ENCODE measurements at regions not wholly inside any gene's neighbourhood (a gene's known extent, or its start where the extent isn't known, plus 50 kb on each side); places are given as distances from the start of the nearest gene placed in this dataset.

- DNase-seq (ENCODE audit: low spot score) (no peak), ATAC-seq (no peak)
- intact Hi-C loops (cut with DNase I) = no loop called here
Observed at GRCh38 chr6:92848901-92849300, 570.5 kb downstream of the EPHA7 start.

DNA sequence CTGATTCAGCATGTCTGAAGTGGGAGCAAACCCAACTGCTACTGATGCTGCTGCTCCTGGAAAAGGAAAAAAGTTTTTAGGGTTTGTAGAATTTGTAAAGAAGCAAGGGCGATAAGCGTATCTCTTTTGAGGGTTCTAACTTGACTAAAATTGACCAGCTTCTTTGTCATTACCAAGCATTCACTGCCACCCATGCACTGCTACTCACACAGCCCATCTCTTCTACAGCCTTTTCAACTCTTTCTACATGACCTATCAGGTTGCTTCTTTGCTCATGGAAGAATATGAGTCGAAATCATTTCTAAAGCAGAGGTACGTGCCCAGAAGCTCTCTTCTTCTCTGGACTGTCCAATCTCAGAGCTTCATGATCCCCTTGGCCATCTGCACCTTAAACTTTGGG is 570.9 kb downstream of the EPHA7 start:
- no peak for DNase-seq (ENCODE audit: low spot score)
- intact Hi-C loops (cut with DNase I) = no loop called here
- ATAC-seq = no peak

- ATAC-seq (no peak), DNase-seq (ENCODE audit: low spot score) (no peak)
- intact Hi-C loops (cut with DNase I) = no loop called here
Observed at GRCh38 chr6:92847988-92848387, 571.4 kb downstream of the EPHA7 start.

GRCh38 chr6:92840246-92840930 is 579.0 kb downstream of the EPHA7 start:
- ATAC-seq = no peak
- no peak for DNase-seq (ENCODE audit: low spot score)
- intact Hi-C loops (cut with DNase I) = no loop called here

GRCh38 chr6:92828788-92829187 is 590.6 kb downstream of the EPHA7 start:
- ATAC-seq = no peak
- no peak for DNase-seq (ENCODE audit: low spot score)
- intact Hi-C loops (cut with DNase I) = no loop called here

DNA sequence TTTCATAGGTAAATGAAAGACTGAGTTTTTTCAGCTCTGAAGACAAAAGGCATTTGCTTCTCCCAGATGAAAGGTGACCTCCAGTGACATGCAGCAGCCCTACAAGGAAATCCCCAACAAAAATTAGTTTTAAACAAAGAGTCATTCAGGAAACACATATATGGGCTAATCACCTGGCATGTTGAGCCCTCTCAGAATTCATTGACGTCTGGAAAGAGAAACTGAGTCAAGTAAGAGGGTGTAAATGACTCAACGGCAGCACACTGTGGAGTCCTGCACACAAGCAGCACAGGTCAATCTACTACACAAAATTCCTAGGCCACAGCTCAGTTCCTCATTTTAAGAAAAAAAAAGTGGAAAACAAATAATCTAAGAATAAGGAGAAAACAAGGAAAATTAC is 592.3 kb downstream of the EPHA7 start:
- no peak for ATAC-seq

DNA sequence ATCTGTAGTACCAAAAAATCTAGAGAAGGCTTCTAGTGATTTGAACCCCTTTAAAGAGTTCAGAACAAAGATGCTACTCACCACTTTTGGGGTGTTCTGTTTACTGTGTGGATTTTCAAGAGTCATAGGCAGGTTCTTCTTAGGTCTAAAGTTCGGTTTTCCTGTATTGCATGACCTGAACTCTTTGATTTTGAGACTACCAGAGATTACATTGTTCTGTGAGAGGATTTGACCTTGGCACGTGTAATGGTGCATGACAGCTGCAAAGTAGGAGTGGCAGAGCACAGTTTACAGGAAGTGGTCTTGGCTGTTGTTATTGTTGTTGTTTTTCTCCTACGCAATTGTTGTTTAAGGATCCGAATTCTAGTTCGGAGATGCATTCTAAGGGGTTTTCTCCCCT is 592.7 kb downstream of the EPHA7 start:
- DNase-seq (ENCODE audit: low spot score) = no peak
- intact Hi-C loops (cut with DNase I) = no loop called here
- ATAC-seq = no peak

More for the DNA sequence above, 592.3 kb downstream of the EPHA7 start:
- intact Hi-C loops (cut with DNase I) = no loop called here
- no peak for DNase-seq (ENCODE audit: low spot score)

- ATAC-seq (no peak), DNase-seq (ENCODE audit: low spot score) (no peak)
- intact Hi-C loops (cut with DNase I) = no loop called here
Observed at GRCh38 chr6:92822222-92822621, 597.1 kb downstream of the EPHA7 start.

- DNase-seq (ENCODE audit: low spot score) (no peak), ATAC-seq (no peak)
- intact Hi-C loops (cut with DNase I) = no loop called here
Observed at GRCh38 chr6:92820601-92821000, 598.8 kb downstream of the EPHA7 start.

GRCh38 chr6:92810913-92811312 is 608.4 kb downstream of the EPHA7 start:
- DNase-seq (ENCODE audit: low spot score) (no peak), ATAC-seq (no peak)
- intact Hi-C loops (cut with DNase I) = no loop called here

- intact Hi-C loops (cut with DNase I) = no loop called here
- DNase-seq (ENCODE audit: low spot score) (no peak), ATAC-seq (no peak)
Observed at GRCh38 chr6:92806254-92806653, 613.1 kb downstream of the EPHA7 start.

- ATAC-seq = no peak
- intact Hi-C loops (cut with DNase I) = no loop called here
- DNase-seq (ENCODE audit: low spot score) = no peak
Observed at GRCh38 chr6:92791403-92791802, 628.0 kb downstream of the EPHA7 start.

GRCh38 chr6:92790381-92790780 is 629.0 kb downstream of the EPHA7 start:
- intact Hi-C loops (cut with DNase I) = no loop called here

GRCh38 chr6:92784235-92784634 is 635.1 kb downstream of the EPHA7 start:
- ATAC-seq (no peak), DNase-seq (ENCODE audit: low spot score) (no peak)
- intact Hi-C loops (cut with DNase I) = no loop called here

More at GRCh38 chr6:92790381-92790780, 629.0 kb downstream of the EPHA7 start:
- DNase-seq (ENCODE audit: low spot score) (no peak), ATAC-seq (no peak)

DNA sequence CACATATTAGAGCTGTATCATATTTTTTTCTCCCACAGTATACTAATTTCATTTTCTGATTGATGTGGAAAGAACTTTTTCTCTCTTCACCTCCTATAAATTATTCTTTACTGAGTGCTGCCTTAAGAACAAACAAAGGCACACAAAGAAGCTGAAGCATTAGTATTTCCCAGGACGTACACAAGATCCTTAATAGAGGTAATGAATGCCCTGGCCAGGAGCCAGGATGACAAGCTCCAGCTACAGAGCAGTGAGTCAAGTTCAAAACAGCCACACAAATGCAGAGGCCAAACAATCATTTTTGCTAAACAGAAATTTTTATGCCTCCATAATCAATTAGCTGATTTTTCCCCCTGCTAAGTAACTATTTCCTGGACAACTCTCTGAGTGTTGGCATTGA is 639.6 kb downstream of the EPHA7 start:
- no peak for ATAC-seq
- DNase-seq (ENCODE audit: low spot score) = peak; percentile 63
- intact Hi-C loops (cut with DNase I) = no loop called here

DNA sequence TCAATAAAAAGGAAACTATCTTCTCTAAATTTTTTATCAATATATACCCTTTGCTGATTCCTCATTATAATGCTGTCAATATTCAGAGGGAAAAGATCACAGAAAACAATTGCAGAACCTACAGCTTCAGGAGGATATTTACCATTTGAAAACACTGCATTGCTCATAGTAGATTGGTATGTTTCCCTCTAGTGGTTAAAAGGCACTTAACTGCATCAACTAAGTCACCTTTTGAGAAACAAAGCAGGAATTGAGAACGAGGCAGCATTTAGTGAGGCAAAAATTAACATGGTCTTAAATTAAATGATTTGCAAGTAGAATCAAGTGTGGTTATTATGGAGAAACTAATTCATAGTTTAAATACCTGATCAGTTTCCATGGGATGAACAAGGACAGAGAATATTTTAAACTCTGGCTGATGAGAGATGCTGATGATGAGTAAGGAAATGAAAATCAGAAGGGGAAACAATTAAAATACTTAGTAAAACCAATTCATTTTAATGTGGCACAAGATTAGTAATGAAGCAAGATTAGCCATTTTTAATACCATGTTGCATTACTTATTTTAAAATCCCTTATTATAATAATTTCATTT is 642.1 kb downstream of the EPHA7 start:
- ATAC-seq = no peak
- intact Hi-C loops (cut with DNase I) = no loop called here

GRCh38 chr6:92770540-92770939 is 648.8 kb downstream of the EPHA7 start:
- ATAC-seq (no peak), DNase-seq (ENCODE audit: low spot score) (no peak)
- intact Hi-C loops (cut with DNase I) = no loop called here

More for the DNA sequence above, 642.1 kb downstream of the EPHA7 start:
- no peak for DNase-seq (ENCODE audit: low spot score)

GRCh38 chr6:92767101-92767500 is 652.3 kb downstream of the EPHA7 start:
- DNase-seq (ENCODE audit: low spot score) = no peak
- intact Hi-C loops (cut with DNase I) = no loop called here
- ATAC-seq = no peak

GRCh38 chr6:92763680-92764079 is 655.7 kb downstream of the EPHA7 start:
- intact Hi-C loops (cut with DNase I) = no loop called here
- DNase-seq (ENCODE audit: low spot score) = no peak

DNA sequence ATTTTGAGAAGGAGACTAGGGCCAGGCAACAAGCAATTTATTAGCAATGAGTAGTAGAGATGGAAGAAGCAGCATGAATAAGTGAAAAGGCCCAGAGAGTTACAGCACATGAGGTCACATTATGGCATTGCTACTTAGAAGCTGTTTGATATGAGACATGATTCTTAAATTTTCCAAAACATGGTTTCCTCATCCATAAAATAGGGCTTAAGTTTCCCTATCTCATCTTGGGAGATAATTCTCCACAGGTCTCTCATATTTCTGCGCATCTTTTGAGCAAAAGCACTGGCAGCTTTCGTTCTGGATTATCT is 656.1 kb downstream of the EPHA7 start:
- ATAC-seq (no peak), DNase-seq (ENCODE audit: low spot score) (no peak)
- intact Hi-C loops (cut with DNase I) = no loop called here

More at GRCh38 chr6:92763680-92764079, 655.7 kb downstream of the EPHA7 start:
- ATAC-seq = no peak

Measured in sciatic nerve (tissue), 2 donors.